ENCODE measurements at regions not wholly inside any gene's neighbourhood (a gene's known extent, or its start where the extent isn't known, plus 50 kb on each side); places are given as distances from the start of the nearest gene placed in this dataset.

- DNase-seq (ENCODE audit: low spot score): no peak
- Mint-ChIP-seq H3K4me3 (no peak overlapping the region), H3K27me3 (ENCODE audit: low read depth) (peaks cover 4% of the 10 kb centered on the region), H3K4me1 (peaks cover 18% of the 10 kb centered on the region), H3K36me3 (no peaks in the 10 kb centered on the region), H3K27ac (no peak overlapping the region), H3K9me3 (no peaks in the 10 kb centered on the region; the same call in 1 of the 2 replicates)
- ChIA-PET CTCF (interaction anchor here (1.1 to 2.8 kb wide), 4 partner anchors 21 to 143 kb away, joined by 3 to 11 read pairs (median 6); no protein-coding TSS in a partner anchor), POLR2A (no interaction called here)
- ATAC-seq: no peak
- TF ChIP-seq E2F5 (CRISPR knock-in tag; IDR thresholded peaks at IDR 0.05) (no peak), MXD4 (CRISPR knock-in tag; IDR thresholded peaks at IDR 0.05; ENCODE audit: borderline replicate concordance) (no peak), PRRX2 (CRISPR knock-in tag; IDR thresholded peaks at IDR 0.05) (no peak), RELA (CRISPR knock-in tag; IDR thresholded peaks at IDR 0.05; ENCODE audit: borderline replicate concordance) (no peak), TEAD1 (CRISPR knock-in tag; IDR thresholded peaks at IDR 0.05) (no peak), HMGXB4 (CRISPR knock-in tag; IDR thresholded peaks at IDR 0.05) (no peak)
- TF ChIP-seq, protein P1, sequence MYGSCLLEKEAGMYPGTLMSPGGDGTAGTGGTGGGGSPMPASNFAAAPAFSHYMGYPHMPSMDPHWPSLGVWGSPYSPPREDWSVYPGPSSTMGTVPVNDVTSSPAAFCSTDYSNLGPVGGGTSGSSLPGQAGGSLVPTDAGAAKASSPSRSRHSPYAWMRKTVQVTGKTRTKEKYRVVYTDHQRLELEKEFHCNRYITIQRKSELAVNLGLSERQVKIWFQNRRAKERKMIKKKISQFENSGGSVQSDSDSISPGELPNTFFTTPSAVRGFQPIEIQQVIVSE (CRISPR knock-in tag; IDR thresholded peaks at IDR 0.05; ENCODE audit: borderline replicate concordance): no peak
- TF ChIP-seq, protein P2, sequence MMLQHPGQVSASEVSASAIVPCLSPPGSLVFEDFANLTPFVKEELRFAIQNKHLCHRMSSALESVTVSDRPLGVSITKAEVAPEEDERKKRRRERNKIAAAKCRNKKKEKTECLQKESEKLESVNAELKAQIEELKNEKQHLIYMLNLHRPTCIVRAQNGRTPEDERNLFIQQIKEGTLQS (CRISPR knock-in tag; conservative IDR thresholded peaks at IDR 0.05): no peak
Observed at GRCh38 chr18:24630346-24630880, 170.0 kb downstream of the HRH4 start.

DNA sequence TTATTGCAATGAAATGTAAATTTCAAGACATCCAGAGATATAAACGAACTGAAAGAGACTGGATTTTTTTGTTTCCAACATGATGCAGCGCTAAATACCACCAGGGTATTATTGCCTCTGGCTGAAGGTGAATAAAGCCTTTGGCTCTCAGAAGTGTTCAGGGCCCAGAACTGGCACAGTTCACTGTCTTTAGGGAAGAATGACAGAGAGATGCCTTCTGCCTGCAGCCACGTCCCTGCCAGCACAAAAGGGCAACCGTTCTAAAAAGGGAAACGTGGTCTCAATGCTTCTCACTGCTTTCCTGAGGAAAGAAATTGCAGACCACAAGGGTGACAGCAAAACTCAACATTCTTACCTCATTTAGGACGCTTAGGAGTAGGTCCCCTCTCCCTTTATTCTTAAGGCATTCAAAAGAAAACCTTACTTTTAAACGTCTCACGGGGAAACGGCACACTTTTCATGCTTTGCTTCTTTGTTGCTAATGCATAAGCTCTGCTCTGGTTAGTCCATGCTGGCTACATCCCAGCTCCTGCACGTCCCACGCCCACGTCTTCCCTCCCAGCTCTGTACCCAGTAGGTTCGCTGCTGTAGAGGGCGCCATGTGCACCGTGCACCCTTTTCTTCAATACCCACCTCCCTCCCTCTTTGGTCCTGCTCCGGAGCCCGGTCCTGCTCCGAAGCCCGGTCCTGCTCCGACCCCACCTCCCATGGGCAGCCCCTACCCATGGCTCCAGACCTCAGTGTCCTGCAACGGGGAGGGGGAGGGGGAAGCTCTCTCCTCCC, 171.0 kb downstream of the HRH4 start:
- H3K36me3 Mint-ChIP-seq: no peaks in the 10 kb centered on the region
- H3K27ac Mint-ChIP-seq: no peak overlapping the region
- H3K27me3 Mint-ChIP-seq (ENCODE audit: low read depth): peaks cover 4% of the 10 kb centered on the region; the same call in 1 of the 2 replicates
- peaks cover 16% of the 10 kb centered on the region for H3K4me1 Mint-ChIP-seq
- DNase-seq (ENCODE audit: low spot score) (peak; percentile 31), ATAC-seq (peak; percentile 96)
- ChIA-PET POLR2A (interaction anchor here (0.5 kb wide), 1 partner anchor 1427 kb away, joined by 5 read pairs; no protein-coding TSS in a partner anchor), CTCF (interaction anchor here (0.6 to 2.8 kb wide), 11 partner anchors 12 to 144 kb away, joined by 3 to 19 read pairs (median 3); no protein-coding TSS in a partner anchor)
- peak overlapping the region; percentile 32 for H3K4me3 Mint-ChIP-seq
- H3K9me3 Mint-ChIP-seq: no peaks in the 10 kb centered on the region
- TF ChIP-seq, protein P1 (CRISPR knock-in tag; IDR thresholded peaks at IDR 0.05; ENCODE audit: borderline replicate concordance): no peak
- TF ChIP-seq, protein P3, sequence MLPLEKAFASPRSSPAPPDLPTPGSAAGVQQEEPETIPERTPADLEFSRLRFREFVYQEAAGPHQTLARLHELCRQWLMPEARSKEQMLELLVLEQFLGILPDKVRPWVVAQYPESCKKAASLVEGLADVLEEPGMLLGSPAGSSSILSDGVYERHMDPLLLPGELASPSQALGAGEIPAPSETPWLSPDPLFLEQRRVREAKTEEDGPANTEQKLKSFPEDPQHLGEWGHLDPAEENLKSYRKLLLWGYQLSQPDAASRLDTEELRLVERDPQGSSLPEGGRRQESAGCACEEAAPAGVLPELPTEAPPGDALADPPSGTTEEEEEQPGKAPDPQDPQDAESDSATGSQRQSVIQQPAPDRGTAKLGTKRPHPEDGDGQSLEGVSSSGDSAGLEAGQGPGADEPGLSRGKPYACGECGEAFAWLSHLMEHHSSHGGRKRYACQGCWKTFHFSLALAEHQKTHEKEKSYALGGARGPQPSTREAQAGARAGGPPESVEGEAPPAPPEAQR (CRISPR knock-in tag; IDR thresholded peaks at IDR 0.05): no peak
- no peak for TF ChIP-seq STAT6 (CRISPR knock-in tag; conservative IDR thresholded peaks at IDR 0.05; ENCODE audit: low read depth)
- TF ChIP-seq JUN (CRISPR knock-in tag; IDR thresholded peaks at IDR 0.05): no peak
- TF ChIP-seq E2F4 (CRISPR knock-in tag; IDR thresholded peaks at IDR 0.05; ENCODE audit: borderline replicate concordance, low read depth): no peak
- no peak for TF ChIP-seq TEAD1 (CRISPR knock-in tag; IDR thresholded peaks at IDR 0.05)
- no peak for TF ChIP-seq EMX1 (CRISPR knock-in tag; IDR thresholded peaks at IDR 0.05)
- no peak for TF ChIP-seq ZNF263 (CRISPR knock-in tag; IDR thresholded peaks at IDR 0.05; ENCODE audit: low read depth)
- TF ChIP-seq, protein P4, sequence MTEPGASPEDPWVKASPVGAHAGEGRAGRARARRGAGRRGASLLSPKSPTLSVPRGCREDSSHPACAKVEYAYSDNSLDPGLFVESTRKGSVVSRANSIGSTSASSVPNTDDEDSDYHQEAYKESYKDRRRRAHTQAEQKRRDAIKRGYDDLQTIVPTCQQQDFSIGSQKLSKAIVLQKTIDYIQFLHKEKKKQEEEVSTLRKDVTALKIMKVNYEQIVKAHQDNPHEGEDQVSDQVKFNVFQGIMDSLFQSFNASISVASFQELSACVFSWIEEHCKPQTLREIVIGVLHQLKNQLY (CRISPR knock-in tag; IDR thresholded peaks at IDR 0.05): no peak
- TF ChIP-seq, protein P5, sequence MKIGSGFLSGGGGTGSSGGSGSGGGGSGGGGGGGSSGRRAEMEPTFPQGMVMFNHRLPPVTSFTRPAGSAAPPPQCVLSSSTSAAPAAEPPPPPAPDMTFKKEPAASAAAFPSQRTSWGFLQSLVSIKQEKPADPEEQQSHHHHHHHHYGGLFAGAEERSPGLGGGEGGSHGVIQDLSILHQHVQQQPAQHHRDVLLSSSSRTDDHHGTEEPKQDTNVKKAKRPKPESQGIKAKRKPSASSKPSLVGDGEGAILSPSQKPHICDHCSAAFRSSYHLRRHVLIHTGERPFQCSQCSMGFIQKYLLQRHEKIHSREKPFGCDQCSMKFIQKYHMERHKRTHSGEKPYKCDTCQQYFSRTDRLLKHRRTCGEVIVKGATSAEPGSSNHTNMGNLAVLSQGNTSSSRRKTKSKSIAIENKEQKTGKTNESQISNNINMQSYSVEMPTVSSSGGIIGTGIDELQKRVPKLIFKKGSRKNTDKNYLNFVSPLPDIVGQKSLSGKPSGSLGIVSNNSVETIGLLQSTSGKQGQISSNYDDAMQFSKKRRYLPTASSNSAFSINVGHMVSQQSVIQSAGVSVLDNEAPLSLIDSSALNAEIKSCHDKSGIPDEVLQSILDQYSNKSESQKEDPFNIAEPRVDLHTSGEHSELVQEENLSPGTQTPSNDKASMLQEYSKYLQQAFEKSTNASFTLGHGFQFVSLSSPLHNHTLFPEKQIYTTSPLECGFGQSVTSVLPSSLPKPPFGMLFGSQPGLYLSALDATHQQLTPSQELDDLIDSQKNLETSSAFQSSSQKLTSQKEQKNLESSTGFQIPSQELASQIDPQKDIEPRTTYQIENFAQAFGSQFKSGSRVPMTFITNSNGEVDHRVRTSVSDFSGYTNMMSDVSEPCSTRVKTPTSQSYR (CRISPR knock-in tag; IDR thresholded peaks at IDR 0.05): no peak
- TF ChIP-seq ZNF416 (CRISPR knock-in tag; IDR thresholded peaks at IDR 0.05): no peak
- no peak for TF ChIP-seq RORB (CRISPR knock-in tag; IDR thresholded peaks at IDR 0.05)

Data from WTC11 (cell line).